A549 (cell line): ENCODE measurements at regions not wholly inside any gene's neighbourhood (a gene's known extent, or its start where the extent isn't known, plus 50 kb on each side); places are given as distances from the start of the nearest gene placed in this dataset.

ENCODE experiments used
- CTCF ChIP-seq: fragments of >200 bp; sonication (Bioruptor Twin); formaldehyde crosslinking; IDR thresholded peaks from 3 replicates; pipeline ENCODE4 v1.5.1; 2016
- KDM1A ChIP-seq: fragments of 200-600 bp; sonication (generic); IDR thresholded peaks from 2 replicates; pipeline ENCODE4 v1.6.1; 2016; ENCODE audit warnings: low read depth, mild to moderate bottlenecking
- MAZ ChIP-seq: fragments of 150-350 bp; IDR thresholded peaks from 2 replicates; pipeline ENCODE4 v1.6.1; 2014; ENCODE audit warnings: antibody characterized with exemption, low read depth, low read length, borderline replicate concordance
- USF2 ChIP-seq: fragments of 450-650 bp; IDR thresholded peaks from 2 replicates; pipeline ENCODE4 v1.6.1; 2014; ENCODE audit warnings: antibody characterized with exemption

DNA sequence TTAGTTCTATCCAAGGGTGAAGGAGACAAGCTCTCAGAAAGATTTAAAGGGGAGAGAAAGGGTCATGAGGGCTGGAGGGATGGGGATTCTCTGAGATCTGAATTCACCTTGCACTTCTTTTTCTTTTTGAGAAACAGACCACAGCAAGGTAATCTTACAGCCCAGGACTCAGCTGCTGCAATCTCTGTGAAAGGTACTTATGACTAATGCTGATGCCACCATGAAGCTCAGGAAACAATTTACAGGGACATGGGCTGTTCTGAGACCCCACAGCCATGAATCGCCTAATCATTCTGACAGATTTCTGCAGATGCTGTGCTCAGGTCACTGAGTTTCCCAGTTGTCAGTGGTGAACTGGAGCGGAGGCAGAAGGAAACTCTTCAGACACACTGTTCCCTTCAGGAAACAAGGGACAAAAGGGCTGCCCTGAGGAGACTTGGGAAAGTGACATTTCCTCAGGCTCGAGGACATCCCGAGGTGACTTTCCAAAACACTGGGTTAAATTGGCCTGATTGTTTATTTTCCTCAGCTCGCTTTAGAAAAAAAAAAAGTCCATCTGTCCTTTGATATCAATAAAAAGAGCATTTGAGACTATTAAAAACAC lies 103.8 kb upstream of the PLCB4 start:
- TF ChIP-seq CTCF (no peak), KDM1A (no peak), USF2 (no peak), MAZ (no peak)
